ENCODE measurements at regions not wholly inside any gene's neighbourhood (a gene's known extent, or its start where the extent isn't known, plus 50 kb on each side); places are given as distances from the start of the nearest gene placed in this dataset.

- Mint-ChIP-seq H3K36me3 (no peaks in the 10 kb centered on the region), H3K4me3 (no peak overlapping the region), H3K9me3 (peaks cover 4% of the 10 kb centered on the region), H3K27ac (no peak overlapping the region), H3K4me1 (no peaks in the 10 kb centered on the region)
- no peak for ATAC-seq
- DNase-seq (ENCODE audit: low spot score in 2 of 2): no peak
Observed at GRCh38 chr11:32279672-32280071, 155.7 kb downstream of the WT1 start.

DNA sequence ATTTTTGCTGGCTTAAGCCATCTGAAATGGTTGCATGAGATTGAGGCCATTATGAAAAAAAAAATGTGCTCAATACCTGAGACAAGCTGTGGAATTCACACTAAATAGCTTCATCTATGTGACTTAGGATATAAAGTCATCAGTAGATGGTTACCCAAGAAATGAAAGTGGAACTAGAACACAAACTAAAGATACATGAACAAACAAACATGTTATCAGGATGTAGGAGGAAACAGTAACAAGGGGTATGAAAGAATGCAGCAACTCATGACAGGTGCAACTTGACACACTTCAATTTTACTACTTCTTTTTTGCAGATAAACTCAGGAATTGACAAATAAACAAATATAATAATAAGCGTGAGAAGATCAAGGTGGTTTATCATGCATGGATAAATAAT is 155.0 kb downstream of the WT1 start:
- no peaks in the 10 kb centered on the region for H3K4me1 Mint-ChIP-seq
- ATAC-seq (no peak), DNase-seq (ENCODE audit: low spot score in 2 of 2) (no peak)
- H3K4me3 Mint-ChIP-seq: no peak overlapping the region
- no peaks in the 10 kb centered on the region for H3K36me3 Mint-ChIP-seq
- H3K9me3 Mint-ChIP-seq: peaks cover 4% of the 10 kb centered on the region
- no peak overlapping the region for H3K27ac Mint-ChIP-seq

GRCh38 chr11:32288276-32288675 is 147.1 kb downstream of the WT1 start:
- no peak for ATAC-seq
- Mint-ChIP-seq H3K4me1 (no peaks in the 10 kb centered on the region), H3K9me3 (peaks cover under 1% of the 10 kb centered on the region), H3K27ac (no peak overlapping the region), H3K36me3 (no peaks in the 10 kb centered on the region), H3K4me3 (no peak overlapping the region)
- DNase-seq (ENCODE audit: low spot score in 2 of 2): no peak

DNA sequence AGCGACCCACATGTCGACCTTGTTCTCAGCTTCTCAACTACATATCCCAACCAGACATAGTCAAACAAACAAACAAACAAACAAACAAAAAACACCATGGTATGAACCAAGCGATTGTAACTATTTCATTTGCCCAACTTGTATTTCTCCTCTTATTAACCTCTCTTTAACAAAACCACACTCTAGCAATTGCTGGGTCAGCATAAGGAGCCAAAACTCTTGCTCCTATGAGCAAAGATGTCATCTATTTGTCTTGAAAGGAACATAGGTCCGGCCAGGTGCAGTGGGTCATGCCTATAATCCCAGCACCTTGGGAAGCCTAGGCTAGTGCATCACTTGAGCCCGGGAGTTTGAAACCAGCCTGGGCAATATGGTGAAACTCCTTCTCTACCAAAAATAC is 145.6 kb downstream of the WT1 start:
- Mint-ChIP-seq H3K9me3 (no peaks in the 10 kb centered on the region), H3K4me3 (no peak overlapping the region)

DNA sequence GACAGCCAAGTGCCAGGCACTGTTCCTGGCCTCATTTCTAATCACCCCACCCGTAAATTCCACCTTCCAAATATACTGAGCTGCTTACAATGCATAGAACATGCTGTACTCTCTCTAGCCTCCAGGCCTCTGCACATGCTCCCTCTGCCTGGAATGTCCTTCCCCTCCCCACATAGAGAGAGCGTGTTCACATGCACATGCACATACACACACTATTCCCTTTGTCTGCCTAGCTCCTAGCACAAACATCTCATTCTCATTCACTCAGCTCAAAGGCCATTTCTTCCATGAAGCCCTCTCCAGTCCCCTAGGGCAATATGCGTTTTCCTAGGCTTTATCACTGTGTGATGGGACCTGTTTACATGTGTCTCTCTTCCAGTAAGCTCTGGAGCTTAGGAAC is 144.6 kb downstream of the WT1 start:
- H3K4me3 Mint-ChIP-seq: no peak overlapping the region
- no peak overlapping the region for H3K27ac Mint-ChIP-seq
- DNase-seq (ENCODE audit: low spot score in 2 of 2) (no peak), ATAC-seq (no peak)
- H3K4me1 Mint-ChIP-seq: no peaks in the 10 kb centered on the region
- H3K36me3 Mint-ChIP-seq: no peaks in the 10 kb centered on the region
- no peaks in the 10 kb centered on the region for H3K9me3 Mint-ChIP-seq

More for the DNA sequence above, 145.6 kb downstream of the WT1 start:
- Mint-ChIP-seq H3K36me3 (no peaks in the 10 kb centered on the region), H3K27ac (no peak overlapping the region), H3K4me1 (no peaks in the 10 kb centered on the region)
- DNase-seq (ENCODE audit: low spot score in 2 of 2): no peak
- ATAC-seq: no peak

GRCh38 chr11:32297611-32298011 is 137.7 kb downstream of the WT1 start:
- DNase-seq (ENCODE audit: low spot score in 2 of 2) (no peak), ATAC-seq (no peak)
- no peak overlapping the region for H3K27ac Mint-ChIP-seq
- no peaks in the 10 kb centered on the region for H3K4me1 Mint-ChIP-seq
- no peaks in the 10 kb centered on the region for H3K36me3 Mint-ChIP-seq
- H3K9me3 Mint-ChIP-seq: no peaks in the 10 kb centered on the region
- no peak overlapping the region for H3K4me3 Mint-ChIP-seq

GRCh38 chr11:32302826-32303225 is 132.5 kb downstream of the WT1 start:
- Mint-ChIP-seq H3K36me3 (no peaks in the 10 kb centered on the region), H3K27ac (no peak overlapping the region), H3K4me1 (no peaks in the 10 kb centered on the region), H3K9me3 (no peaks in the 10 kb centered on the region), H3K4me3 (no peak overlapping the region)
- ATAC-seq (no peak), DNase-seq (ENCODE audit: low spot score in 2 of 2) (no peak)

DNA sequence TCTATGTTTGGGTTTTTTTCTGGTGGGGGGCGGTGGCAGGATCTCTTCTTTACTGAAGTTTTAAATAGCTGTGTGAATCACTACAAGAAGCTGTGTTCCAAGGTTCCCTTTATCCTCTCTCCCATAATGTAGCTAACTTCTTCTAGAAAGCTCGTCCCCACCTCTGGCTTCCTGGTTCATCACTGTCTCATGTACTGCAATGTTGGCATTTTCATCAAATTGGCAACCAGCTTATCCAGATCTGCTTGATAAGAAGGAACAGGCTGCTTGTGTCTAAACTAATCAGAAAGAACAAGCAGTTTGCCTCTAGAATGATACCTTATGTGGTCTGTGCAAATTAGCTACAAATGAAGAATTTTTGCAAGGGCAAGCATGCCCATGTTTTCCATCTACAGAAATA is 130.8 kb downstream of the WT1 start:
- no peak overlapping the region for H3K4me3 Mint-ChIP-seq
- H3K36me3 Mint-ChIP-seq: no peaks in the 10 kb centered on the region
- H3K27ac Mint-ChIP-seq: no peak overlapping the region
- H3K4me1 Mint-ChIP-seq: no peaks in the 10 kb centered on the region
- ATAC-seq (no peak), DNase-seq (ENCODE audit: low spot score in 2 of 2) (no peak)
- H3K9me3 Mint-ChIP-seq: no peaks in the 10 kb centered on the region

DNA sequence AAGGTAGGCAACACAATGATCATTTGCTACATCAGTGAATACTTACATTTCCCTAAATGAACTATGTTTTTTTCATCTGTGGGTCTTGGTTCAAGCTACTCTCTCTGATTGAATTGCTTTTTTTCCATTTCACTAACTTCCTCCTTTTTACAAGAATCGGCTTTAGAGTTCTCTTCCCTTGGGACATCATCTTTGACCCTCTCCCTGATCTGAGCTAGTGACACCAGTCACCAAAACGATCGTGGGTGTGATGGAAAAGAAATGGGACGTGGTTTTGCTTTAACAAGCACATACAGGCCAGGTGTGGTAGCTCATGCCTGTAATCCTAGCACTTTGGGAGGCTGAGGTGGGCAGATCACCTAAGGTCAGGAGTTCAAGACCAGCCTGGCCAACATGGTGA is 129.9 kb downstream of the WT1 start:
- no peak for ATAC-seq
- Mint-ChIP-seq H3K9me3 (no peaks in the 10 kb centered on the region), H3K36me3 (no peaks in the 10 kb centered on the region)

GRCh38 chr11:32307471-32307870 is 127.9 kb downstream of the WT1 start:
- Mint-ChIP-seq H3K9me3 (no peaks in the 10 kb centered on the region), H3K4me3 (no peak overlapping the region), H3K27ac (no peak overlapping the region), H3K36me3 (no peaks in the 10 kb centered on the region), H3K4me1 (no peaks in the 10 kb centered on the region)
- ATAC-seq: no peak
- no peak for DNase-seq (ENCODE audit: low spot score in 2 of 2)

More for the DNA sequence above, 129.9 kb downstream of the WT1 start:
- H3K4me1 Mint-ChIP-seq: no peaks in the 10 kb centered on the region
- no peak for DNase-seq (ENCODE audit: low spot score in 2 of 2)
- no peak overlapping the region for H3K27ac Mint-ChIP-seq
- no peak overlapping the region for H3K4me3 Mint-ChIP-seq

- Mint-ChIP-seq H3K36me3 (no peaks in the 10 kb centered on the region), H3K9me3 (no peaks in the 10 kb centered on the region), H3K4me1 (no peaks in the 10 kb centered on the region), H3K27ac (no peak overlapping the region), H3K4me3 (no peak overlapping the region)
- no peak for ATAC-seq
- no peak for DNase-seq (ENCODE audit: low spot score in 2 of 2)
Observed at GRCh38 chr11:32307913-32308312, 127.4 kb downstream of the WT1 start.

- Mint-ChIP-seq H3K27ac (no peak overlapping the region), H3K9me3 (no peaks in the 10 kb centered on the region), H3K4me3 (no peak overlapping the region), H3K4me1 (no peaks in the 10 kb centered on the region), H3K36me3 (no peaks in the 10 kb centered on the region)
- ATAC-seq (no peak), DNase-seq (ENCODE audit: low spot score in 2 of 2) (no peak)
Observed at GRCh38 chr11:32309530-32310213, 125.7 kb downstream of the WT1 start.

DNA sequence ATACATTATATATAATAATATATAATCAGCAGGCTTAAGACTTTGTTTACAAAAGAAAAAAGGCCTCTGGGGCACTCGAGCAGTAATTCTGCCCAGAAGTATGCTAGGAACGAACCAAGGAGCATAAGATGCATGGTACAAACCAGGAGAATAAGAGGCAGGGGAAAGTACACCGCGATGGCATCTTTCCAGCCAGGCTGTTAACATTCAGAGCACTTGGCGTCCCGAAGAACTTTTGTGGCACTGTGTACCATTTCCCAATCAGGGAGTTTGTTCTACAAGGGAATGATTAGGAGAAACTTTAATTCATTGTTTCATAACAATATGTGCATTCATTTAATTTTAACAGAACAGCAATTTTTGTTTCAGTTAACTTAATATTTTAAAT is 125.1 kb downstream of the WT1 start:
- H3K36me3 Mint-ChIP-seq: no peaks in the 10 kb centered on the region
- DNase-seq (ENCODE audit: low spot score in 2 of 2): no peak
- ATAC-seq: no peak
- no peak overlapping the region for H3K4me3 Mint-ChIP-seq
- no peaks in the 10 kb centered on the region for H3K4me1 Mint-ChIP-seq
- no peak overlapping the region for H3K27ac Mint-ChIP-seq
- no peaks in the 10 kb centered on the region for H3K9me3 Mint-ChIP-seq

DNA sequence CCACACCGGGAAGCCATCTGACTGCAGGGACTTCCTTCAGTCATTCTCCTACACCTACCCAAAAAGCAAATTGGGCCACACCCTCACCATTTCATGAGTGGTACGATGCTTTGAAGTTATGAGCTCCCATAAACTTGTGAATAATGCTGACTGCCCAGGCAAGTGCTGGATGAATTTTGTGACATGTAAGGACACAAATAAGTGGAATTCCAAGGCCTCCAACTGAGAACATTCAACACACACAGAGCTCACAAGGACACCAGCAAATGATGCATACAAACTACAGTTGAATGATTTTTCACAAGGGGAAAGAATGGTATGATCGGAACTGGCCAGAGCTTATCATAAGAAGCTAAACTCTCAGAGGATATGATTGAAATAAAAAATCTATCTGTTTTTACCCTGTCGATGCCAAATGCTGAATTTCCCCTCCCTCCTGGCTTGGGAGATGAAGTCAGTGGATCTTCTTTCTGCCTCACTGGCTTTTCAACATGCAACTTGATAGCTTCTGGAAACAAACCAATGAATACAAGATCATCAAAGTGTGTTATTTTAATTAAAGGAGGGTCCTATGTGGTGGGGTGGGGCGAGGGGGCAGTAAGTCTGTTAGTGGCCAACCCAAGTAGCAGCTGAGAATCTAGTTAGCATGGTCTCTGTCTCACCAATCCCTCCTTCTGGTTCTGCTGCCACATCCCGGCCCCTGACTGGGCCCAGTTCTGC is 123.8 kb downstream of the WT1 start:
- Mint-ChIP-seq H3K27ac (no peak overlapping the region), H3K36me3 (no peaks in the 10 kb centered on the region), H3K9me3 (no peaks in the 10 kb centered on the region), H3K4me3 (no peak overlapping the region), H3K4me1 (no peaks in the 10 kb centered on the region)
- no peak for ATAC-seq
- DNase-seq (ENCODE audit: low spot score in 2 of 2): no peak

DNA sequence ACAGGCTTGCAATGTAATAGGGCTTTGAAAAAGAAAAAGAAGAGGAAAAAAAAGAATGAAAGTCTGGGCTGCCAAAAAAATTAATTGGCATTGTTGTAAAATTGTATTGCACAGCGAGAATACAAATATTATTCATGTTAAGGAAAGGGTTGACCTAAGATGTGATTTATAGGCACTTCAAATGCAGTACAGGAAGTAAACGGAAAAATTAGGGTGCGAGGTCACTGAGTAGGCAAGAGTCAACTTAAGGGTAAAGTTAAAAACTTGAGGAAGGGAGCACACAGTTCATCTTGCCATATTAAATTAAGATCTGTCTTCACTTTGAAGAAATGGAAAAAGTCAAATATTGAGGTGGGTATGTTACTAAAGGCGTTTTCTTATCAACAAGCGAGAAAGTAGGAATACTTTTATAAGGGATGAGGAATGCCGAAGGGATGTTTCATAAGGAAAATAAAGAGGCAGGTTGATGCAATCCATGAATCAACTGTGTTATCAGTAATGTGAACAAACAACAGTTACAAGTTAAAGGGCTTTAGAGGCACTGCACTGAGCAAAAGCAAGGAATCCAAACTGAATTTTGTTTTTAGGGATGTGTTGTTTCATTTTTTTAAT is 123.0 kb downstream of the WT1 start:
- H3K9me3 Mint-ChIP-seq: no peaks in the 10 kb centered on the region
- no peaks in the 10 kb centered on the region for H3K36me3 Mint-ChIP-seq
- H3K27ac Mint-ChIP-seq: no peak overlapping the region
- H3K4me1 Mint-ChIP-seq: peaks cover under 1% of the 10 kb centered on the region
- no peak overlapping the region for H3K4me3 Mint-ChIP-seq
- DNase-seq (ENCODE audit: low spot score in 2 of 2) (no peak), ATAC-seq (no peak)

DNA sequence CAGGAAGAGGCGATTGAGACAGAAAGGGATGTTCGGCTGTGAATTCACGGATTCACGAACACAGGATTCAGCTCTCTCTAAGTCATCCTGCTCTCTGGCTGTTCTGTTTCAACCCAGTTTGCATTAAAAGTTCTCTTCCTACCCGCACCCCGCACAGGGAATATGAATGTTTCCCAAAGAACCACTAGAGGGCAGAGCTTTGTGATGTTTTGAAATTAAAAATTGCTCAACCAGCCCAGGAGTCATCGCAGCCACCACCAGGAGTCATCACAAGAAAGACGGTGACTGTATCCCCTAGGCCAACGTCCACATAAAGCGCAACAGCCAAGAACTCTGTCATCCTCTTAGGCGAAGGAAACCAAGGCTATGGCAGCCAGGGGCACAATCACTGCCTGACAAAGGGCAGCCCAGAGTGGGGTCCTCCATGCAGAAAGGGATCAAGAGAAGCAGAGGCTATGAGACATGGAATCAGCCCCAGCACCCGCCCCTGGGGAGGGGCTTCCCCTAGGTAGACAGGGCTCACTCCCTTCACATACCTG is 122.4 kb downstream of the WT1 start:
- Mint-ChIP-seq H3K27ac (no peak overlapping the region), H3K9me3 (no peaks in the 10 kb centered on the region), H3K36me3 (no peaks in the 10 kb centered on the region), H3K4me3 (no peak overlapping the region), H3K4me1 (peaks cover 6% of the 10 kb centered on the region)
- ATAC-seq (peak; percentile 84), DNase-seq (ENCODE audit: low spot score in 2 of 2) (peak in 1 of 2 donors; percentile 55)
